ENCODE measurements at regions not wholly inside any gene's neighbourhood (a gene's known extent, or its start where the extent isn't known, plus 50 kb on each side); places are given as distances from the start of the nearest gene placed in this dataset.

GRCh38 chr12:88393017-88393767 is 187.1 kb downstream of the KITLG start:
- H3K4me1 ChIP-seq (ENCODE audit: control insufficient read depth, insufficient read depth, low read length, poor library complexity, severe bottlenecking) = no peaks in the 10 kb centered on the region
- Mint-ChIP-seq H3K4me1 (no peaks in the 10 kb centered on the region), H3K9me3 (peaks cover 0 to 2% (median 0%) of the 10 kb centered on the region in 7 donors), H3K27me3 (no peaks in the 10 kb centered on the region), H3K27ac (no peak overlapping the region), H3K4me3 (no peak overlapping the region), H3K36me3 (no peaks in the 10 kb centered on the region)
- no peak for ATAC-seq (ENCODE audit: low read depth in 2 of 2)
- no peaks in the 10 kb centered on the region for H3K9me3 ChIP-seq (ENCODE audit: control insufficient read depth in 2 of 2, low read length in 2 of 2)
- no peaks in the 10 kb centered on the region for H3K36me3 ChIP-seq (ENCODE audit: control insufficient read depth, insufficient read depth, low read length)
- no peaks in the 10 kb centered on the region for H3K27me3 ChIP-seq (ENCODE audit: control insufficient read depth, insufficient read depth, low read length)
- H3K27ac ChIP-seq (ENCODE audit: insufficient read depth, low read length, poor library complexity, severe bottlenecking) = no peak overlapping the region
- no peak overlapping the region for H3K4me3 ChIP-seq (ENCODE audit: low read depth, low read length)
- peak in 1 of 3 donors; percentile 24 for DNase-seq

GRCh38 chr12:88398031-88398430 is 182.2 kb downstream of the KITLG start:
- no peaks in the 10 kb centered on the region for H3K4me1 ChIP-seq (ENCODE audit: control insufficient read depth, insufficient read depth, low read length, poor library complexity, severe bottlenecking)
- H3K27me3 ChIP-seq (ENCODE audit: control insufficient read depth, insufficient read depth, low read length) = no peaks in the 10 kb centered on the region
- Mint-ChIP-seq H3K4me1 (peaks cover 0 to 10% (median 5%) of the 10 kb centered on the region in 4 donors), H3K27ac (no peak overlapping the region), H3K27me3 (no peaks in the 10 kb centered on the region), H3K4me3 (no peak overlapping the region), H3K9me3 (peaks cover 0 to 5% (median 0%) of the 10 kb centered on the region in 7 donors), H3K36me3 (no peaks in the 10 kb centered on the region)
- DNase-seq = no peak
- ATAC-seq (ENCODE audit: low read depth in 2 of 2) = no peak
- H3K27ac ChIP-seq (ENCODE audit: insufficient read depth, low read length, poor library complexity, severe bottlenecking) = no peak overlapping the region
- H3K36me3 ChIP-seq (ENCODE audit: control insufficient read depth, insufficient read depth, low read length) = no peaks in the 10 kb centered on the region
- H3K4me3 ChIP-seq (ENCODE audit: low read depth, low read length) = no peak overlapping the region
- H3K9me3 ChIP-seq (ENCODE audit: control insufficient read depth in 2 of 2, low read length in 2 of 2) = no peaks in the 10 kb centered on the region

- ATAC-seq (ENCODE audit: low read depth in 2 of 2) (no peak), DNase-seq (no peak)
- H3K4me1 Mint-ChIP-seq = peaks cover 0 to 10% (median 5%) of the 10 kb centered on the region in 4 donors
- Histone ChIP-seq H3K4me3 (ENCODE audit: low read depth, low read length) (no peak overlapping the region), H3K27me3 (ENCODE audit: control insufficient read depth, insufficient read depth, low read length) (no peaks in the 10 kb centered on the region), H3K9me3 (ENCODE audit: control insufficient read depth in 2 of 2, low read length in 2 of 2) (no peaks in the 10 kb centered on the region), H3K27ac (ENCODE audit: insufficient read depth, low read length, poor library complexity, severe bottlenecking) (no peak overlapping the region), H3K4me1 (ENCODE audit: control insufficient read depth, insufficient read depth, low read length, poor library complexity, severe bottlenecking) (no peaks in the 10 kb centered on the region), H3K36me3 (ENCODE audit: control insufficient read depth, insufficient read depth, low read length) (no peaks in the 10 kb centered on the region)
- no peak overlapping the region for H3K4me3 Mint-ChIP-seq
- no peak overlapping the region for H3K27ac Mint-ChIP-seq
- peaks cover 0 to 5% (median 0%) of the 10 kb centered on the region in 7 donors for H3K9me3 Mint-ChIP-seq
- H3K27me3 Mint-ChIP-seq = no peaks in the 10 kb centered on the region
- H3K36me3 Mint-ChIP-seq = no peaks in the 10 kb centered on the region
These were observed 180.5 kb downstream of the KITLG start for GRCh38 chr12:88399811-88400210.

GRCh38 chr12:88400302-88400701 is 180.0 kb downstream of the KITLG start:
- H3K36me3 Mint-ChIP-seq = no peaks in the 10 kb centered on the region
- Histone ChIP-seq H3K36me3 (ENCODE audit: control insufficient read depth, insufficient read depth, low read length) (no peaks in the 10 kb centered on the region), H3K27ac (ENCODE audit: insufficient read depth, low read length, poor library complexity, severe bottlenecking) (peak overlapping the region; percentile 43), H3K9me3 (ENCODE audit: control insufficient read depth in 2 of 2, low read length in 2 of 2) (no peaks in the 10 kb centered on the region), H3K4me3 (ENCODE audit: low read depth, low read length) (peak overlapping the region; percentile 71), H3K4me1 (ENCODE audit: control insufficient read depth, insufficient read depth, low read length, poor library complexity, severe bottlenecking) (no peaks in the 10 kb centered on the region), H3K27me3 (ENCODE audit: control insufficient read depth, insufficient read depth, low read length) (no peaks in the 10 kb centered on the region)
- H3K4me1 Mint-ChIP-seq = peaks cover 0 to 10% (median 5%) of the 10 kb centered on the region in 4 donors
- DNase-seq (no peak), ATAC-seq (ENCODE audit: low read depth in 2 of 2) (no peak)
- peaks cover 0 to 5% (median 0%) of the 10 kb centered on the region in 7 donors for H3K9me3 Mint-ChIP-seq
- peak overlapping the region in 2 of 4 donors; percentile 23 to 73 for H3K4me3 Mint-ChIP-seq
- no peaks in the 10 kb centered on the region for H3K27me3 Mint-ChIP-seq
- no peak overlapping the region for H3K27ac Mint-ChIP-seq

- peak; percentile 24 to 44 for ATAC-seq (ENCODE audit: low read depth in 2 of 2)
- no peaks in the 10 kb centered on the region for H3K27me3 Mint-ChIP-seq
- H3K36me3 Mint-ChIP-seq = no peaks in the 10 kb centered on the region
- peak overlapping the region; percentile 71 for H3K4me3 ChIP-seq (ENCODE audit: low read depth, low read length)
- peak overlapping the region; percentile 3 to 63 (median 48) for H3K27ac Mint-ChIP-seq
- peak overlapping the region; percentile 15 to 90 (median 72) for H3K4me3 Mint-ChIP-seq
- peak in 2 of 3 donors; percentile 17 to 54 for DNase-seq
- H3K27ac ChIP-seq (ENCODE audit: insufficient read depth, low read length, poor library complexity, severe bottlenecking) = peak overlapping the region; percentile 43
- H3K9me3 Mint-ChIP-seq = peaks cover 0 to 5% (median 0%) of the 10 kb centered on the region in 7 donors
- no peaks in the 10 kb centered on the region for H3K36me3 ChIP-seq (ENCODE audit: control insufficient read depth, insufficient read depth, low read length)
- H3K4me1 ChIP-seq (ENCODE audit: control insufficient read depth, insufficient read depth, low read length, poor library complexity, severe bottlenecking) = no peaks in the 10 kb centered on the region
- H3K4me1 Mint-ChIP-seq = peaks cover 0 to 10% (median 5%) of the 10 kb centered on the region in 4 donors
- H3K9me3 ChIP-seq (ENCODE audit: control insufficient read depth in 2 of 2, low read length in 2 of 2) = no peaks in the 10 kb centered on the region
- H3K27me3 ChIP-seq (ENCODE audit: control insufficient read depth, insufficient read depth, low read length) = no peaks in the 10 kb centered on the region
These were observed 179.1 kb downstream of the KITLG start for GRCh38 chr12:88401155-88401554.

GRCh38 chr12:88406905-88407304 is 173.4 kb downstream of the KITLG start:
- no peak for DNase-seq
- Mint-ChIP-seq H3K4me3 (no peak overlapping the region), H3K9me3 (peaks cover 0 to 4% (median 0%) of the 10 kb centered on the region in 7 donors), H3K27ac (no peak overlapping the region), H3K27me3 (no peaks in the 10 kb centered on the region), H3K4me1 (no peaks in the 10 kb centered on the region), H3K36me3 (no peaks in the 10 kb centered on the region)
- Histone ChIP-seq H3K36me3 (ENCODE audit: control insufficient read depth, insufficient read depth, low read length) (no peaks in the 10 kb centered on the region), H3K4me1 (ENCODE audit: control insufficient read depth, insufficient read depth, low read length, poor library complexity, severe bottlenecking) (no peaks in the 10 kb centered on the region), H3K27ac (ENCODE audit: insufficient read depth, low read length, poor library complexity, severe bottlenecking) (no peak overlapping the region), H3K27me3 (ENCODE audit: control insufficient read depth, insufficient read depth, low read length) (no peaks in the 10 kb centered on the region), H3K9me3 (ENCODE audit: control insufficient read depth in 2 of 2, low read length in 2 of 2) (no peaks in the 10 kb centered on the region), H3K4me3 (ENCODE audit: low read depth, low read length) (no peak overlapping the region)
- no peak for ATAC-seq (ENCODE audit: low read depth in 2 of 2)

GRCh38 chr12:88408823-88409222 is 171.4 kb downstream of the KITLG start:
- H3K27ac Mint-ChIP-seq = no peak overlapping the region
- H3K4me1 Mint-ChIP-seq = no peaks in the 10 kb centered on the region
- Histone ChIP-seq H3K9me3 (ENCODE audit: control insufficient read depth in 2 of 2, low read length in 2 of 2) (no peaks in the 10 kb centered on the region), H3K27ac (ENCODE audit: insufficient read depth, low read length, poor library complexity, severe bottlenecking) (no peak overlapping the region), H3K4me3 (ENCODE audit: low read depth, low read length) (no peak overlapping the region), H3K27me3 (ENCODE audit: control insufficient read depth, insufficient read depth, low read length) (no peaks in the 10 kb centered on the region), H3K4me1 (ENCODE audit: control insufficient read depth, insufficient read depth, low read length, poor library complexity, severe bottlenecking) (no peaks in the 10 kb centered on the region), H3K36me3 (ENCODE audit: control insufficient read depth, insufficient read depth, low read length) (no peaks in the 10 kb centered on the region)
- peaks cover 0 to 2% (median 0%) of the 10 kb centered on the region in 7 donors for H3K9me3 Mint-ChIP-seq
- H3K36me3 Mint-ChIP-seq = no peaks in the 10 kb centered on the region
- no peak for DNase-seq
- no peak for ATAC-seq (ENCODE audit: low read depth in 2 of 2)
- H3K4me3 Mint-ChIP-seq = no peak overlapping the region
- H3K27me3 Mint-ChIP-seq = no peaks in the 10 kb centered on the region

- H3K27me3 Mint-ChIP-seq = no peaks in the 10 kb centered on the region
- no peak overlapping the region for H3K4me3 Mint-ChIP-seq
- Histone ChIP-seq H3K36me3 (ENCODE audit: control insufficient read depth, insufficient read depth, low read length) (no peaks in the 10 kb centered on the region), H3K9me3 (ENCODE audit: control insufficient read depth in 2 of 2, low read length in 2 of 2) (no peaks in the 10 kb centered on the region), H3K4me1 (ENCODE audit: control insufficient read depth, insufficient read depth, low read length, poor library complexity, severe bottlenecking) (no peaks in the 10 kb centered on the region), H3K27me3 (ENCODE audit: control insufficient read depth, insufficient read depth, low read length) (no peaks in the 10 kb centered on the region), H3K27ac (ENCODE audit: insufficient read depth, low read length, poor library complexity, severe bottlenecking) (no peak overlapping the region), H3K4me3 (ENCODE audit: low read depth, low read length) (no peak overlapping the region)
- no peaks in the 10 kb centered on the region for H3K4me1 Mint-ChIP-seq
- DNase-seq (no peak), ATAC-seq (ENCODE audit: low read depth in 2 of 2) (no peak)
- peaks cover 0 to 2% (median 0%) of the 10 kb centered on the region in 7 donors for H3K9me3 Mint-ChIP-seq
- H3K36me3 Mint-ChIP-seq = no peaks in the 10 kb centered on the region
- no peak overlapping the region for H3K27ac Mint-ChIP-seq
These were observed 171.0 kb downstream of the KITLG start for GRCh38 chr12:88409257-88409656.
